GM19372 (cell line): ENCODE measurements at regions not wholly inside any gene's neighbourhood (a gene's known extent, or its start where the extent isn't known, plus 50 kb on each side); places are given as distances from the start of the nearest gene placed in this dataset.

ENCODE experiments used
- ATAC-seq: cut with Tn5 transposase; IDR thresholded peaks from one replicate; pipeline ENCODE4 v1.9.1; 2021; ENCODE audit warnings: mild to moderate bottlenecking, low read depth, moderate library complexity; ENCODE audit not compliant: unreplicated experiment

- no peak for ATAC-seq
Observed at GRCh38 chr1:224504297-224505041, 69.9 kb upstream of the WDR26 start.

- no peak for ATAC-seq
Observed at GRCh38 chr1:224505454-224506093, 71.0 kb upstream of the WDR26 start.

- no peak for ATAC-seq
Observed at GRCh38 chr1:224506141-224506814, 71.7 kb upstream of the WDR26 start.

- no peak for ATAC-seq
Observed at GRCh38 chr1:224507771-224508523, 73.3 kb upstream of the WDR26 start.

- ATAC-seq = no peak
Observed at GRCh38 chr1:224509907-224510306, 75.3 kb upstream of the WDR26 start.

GRCh38 chr1:224510880-224511645 is 76.5 kb upstream of the WDR26 start:
- ATAC-seq = no peak

- ATAC-seq = no peak
Observed at GRCh38 chr1:224512600-224513151, 78.1 kb upstream of the WDR26 start.

GRCh38 chr1:224513383-224513782 is 78.8 kb upstream of the WDR26 start:
- no peak for ATAC-seq

- ATAC-seq = peak; percentile 98
Observed at GRCh38 chr1:224513787-224514209, 79.2 kb upstream of the WDR26 start.

- ATAC-seq = no peak
Observed at GRCh38 chr1:224517171-224517570, 82.6 kb upstream of the WDR26 start.

GRCh38 chr1:224518528-224518927 is 83.9 kb upstream of the WDR26 start:
- ATAC-seq = no peak

- no peak for ATAC-seq
Observed at GRCh38 chr1:224519874-224520273, 85.3 kb upstream of the WDR26 start.

- no peak for ATAC-seq
Observed at GRCh38 chr1:224520808-224521207, 86.2 kb upstream of the WDR26 start.

GRCh38 chr1:224521904-224522734 is 87.5 kb upstream of the WDR26 start:
- ATAC-seq = no peak

GRCh38 chr1:224523676-224524075 is 89.1 kb upstream of the WDR26 start:
- ATAC-seq = no peak

GRCh38 chr1:224524679-224525078 is 90.1 kb upstream of the WDR26 start:
- ATAC-seq = no peak

GRCh38 chr1:224525411-224526040 is 90.6 kb upstream of the CNIH3 start:
- ATAC-seq = no peak

GRCh38 chr1:224526771-224527170 is 89.3 kb upstream of the CNIH3 start:
- ATAC-seq = no peak

GRCh38 chr1:224528900-224529299 is 87.2 kb upstream of the CNIH3 start:
- no peak for ATAC-seq
